Prostate gland (tissue), 2 donors: ENCODE measurements at regions not wholly inside any gene's neighbourhood (a gene's known extent, or its start where the extent isn't known, plus 50 kb on each side); places are given as distances from the start of the nearest gene placed in this dataset.

Experiments
- POLR2A ChIP-seq: fragments of 450-650 bp; IDR thresholded peaks from one replicate; pipeline ENCODE4 v1.6.1; 2016; ENCODE audit warnings: antibody characterized with exemption, mild to moderate bottlenecking
- TF ChIP-seq, protein P1 (sequence below), 4 experiments: fragments of 200-600 bp in 2 of 4; fragments of 450-650 bp in 2 of 4; sonication (generic) in 2 of 4; IDR thresholded peaks; 1 replicate in 3 of 4; 2 replicates in 1 of 4; pipeline ENCODE4 v1.5.1; 2016 to 2019; ENCODE audit warnings: antibody characterized with exemption in 4 of 4, mild to moderate bottlenecking in 2 of 4, moderate library complexity in 2 of 4

DNA sequence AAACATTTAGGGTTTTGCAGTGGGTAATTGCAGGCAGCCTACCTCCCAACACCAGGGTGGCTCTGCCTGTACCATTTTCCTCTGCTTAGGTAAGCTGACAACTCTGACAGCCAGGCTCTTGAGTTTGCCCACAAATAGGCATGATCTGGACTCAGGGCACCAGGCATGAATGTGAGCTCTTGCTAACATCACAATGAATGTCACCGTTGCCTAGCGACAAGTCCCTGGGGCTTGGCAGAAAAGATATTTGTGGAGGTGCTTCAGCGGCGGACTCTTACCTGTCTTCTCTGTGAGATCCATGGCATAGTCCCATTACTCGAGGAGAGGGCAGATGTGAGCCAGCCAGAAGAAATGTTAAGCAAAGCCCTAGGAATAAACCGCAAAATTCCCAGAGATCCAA is 677.5 kb upstream of the TSPY4 start:
- no peak for TF ChIP-seq POLR2A
- TF ChIP-seq, protein P1, sequence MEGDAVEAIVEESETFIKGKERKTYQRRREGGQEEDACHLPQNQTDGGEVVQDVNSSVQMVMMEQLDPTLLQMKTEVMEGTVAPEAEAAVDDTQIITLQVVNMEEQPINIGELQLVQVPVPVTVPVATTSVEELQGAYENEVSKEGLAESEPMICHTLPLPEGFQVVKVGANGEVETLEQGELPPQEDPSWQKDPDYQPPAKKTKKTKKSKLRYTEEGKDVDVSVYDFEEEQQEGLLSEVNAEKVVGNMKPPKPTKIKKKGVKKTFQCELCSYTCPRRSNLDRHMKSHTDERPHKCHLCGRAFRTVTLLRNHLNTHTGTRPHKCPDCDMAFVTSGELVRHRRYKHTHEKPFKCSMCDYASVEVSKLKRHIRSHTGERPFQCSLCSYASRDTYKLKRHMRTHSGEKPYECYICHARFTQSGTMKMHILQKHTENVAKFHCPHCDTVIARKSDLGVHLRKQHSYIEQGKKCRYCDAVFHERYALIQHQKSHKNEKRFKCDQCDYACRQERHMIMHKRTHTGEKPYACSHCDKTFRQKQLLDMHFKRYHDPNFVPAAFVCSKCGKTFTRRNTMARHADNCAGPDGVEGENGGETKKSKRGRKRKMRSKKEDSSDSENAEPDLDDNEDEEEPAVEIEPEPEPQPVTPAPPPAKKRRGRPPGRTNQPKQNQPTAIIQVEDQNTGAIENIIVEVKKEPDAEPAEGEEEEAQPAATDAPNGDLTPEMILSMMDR (IDR thresholded peaks at IDR 0.05) = no peak
